Dedifferentiated amniotic fluid mesenchymal stem cell (primary cell): ENCODE measurements at regions not wholly inside any gene's neighbourhood (a gene's known extent, or its start where the extent isn't known, plus 50 kb on each side); places are given as distances from the start of the nearest gene placed in this dataset.
"Not testable (repeated sequence)": the region's sequence is repeated elsewhere in the genome, so short reads cannot be mapped to it uniquely, and the experiment has no call there.

Experiments used
- DNase-seq: peaks from one replicate; pipeline ENCODE4 v3.0.0-alpha.2; 2016; ENCODE audit errors: extremely low spot score

GRCh38 chr2:34201099-34201498 lies 602.0 kb upstream of the FAM98A start:
- DNase-seq = no peak

DNA sequence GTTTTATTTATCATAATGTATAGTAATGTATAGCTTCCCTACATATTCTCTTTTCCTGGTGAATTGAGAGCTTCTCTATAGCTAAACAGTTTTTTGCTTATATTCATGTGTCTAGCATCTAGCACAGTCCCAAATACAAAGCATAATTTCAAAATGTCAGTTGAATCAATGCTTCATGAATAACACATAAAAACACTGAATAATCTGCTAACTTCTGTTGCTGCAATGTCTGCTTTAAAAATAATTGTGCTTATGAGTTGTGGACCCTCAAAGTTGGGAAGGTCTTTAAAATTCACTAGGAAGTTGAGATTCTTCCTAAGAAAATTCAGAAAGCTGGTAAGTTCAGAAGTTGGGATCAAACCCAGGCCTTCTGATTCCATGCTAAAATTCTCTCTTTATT lies 600.9 kb upstream of the FAM98A start:
- DNase-seq = no peak

GRCh38 chr2:34193164-34193563 lies 594.1 kb upstream of the FAM98A start:
- DNase-seq = no peak

DNA sequence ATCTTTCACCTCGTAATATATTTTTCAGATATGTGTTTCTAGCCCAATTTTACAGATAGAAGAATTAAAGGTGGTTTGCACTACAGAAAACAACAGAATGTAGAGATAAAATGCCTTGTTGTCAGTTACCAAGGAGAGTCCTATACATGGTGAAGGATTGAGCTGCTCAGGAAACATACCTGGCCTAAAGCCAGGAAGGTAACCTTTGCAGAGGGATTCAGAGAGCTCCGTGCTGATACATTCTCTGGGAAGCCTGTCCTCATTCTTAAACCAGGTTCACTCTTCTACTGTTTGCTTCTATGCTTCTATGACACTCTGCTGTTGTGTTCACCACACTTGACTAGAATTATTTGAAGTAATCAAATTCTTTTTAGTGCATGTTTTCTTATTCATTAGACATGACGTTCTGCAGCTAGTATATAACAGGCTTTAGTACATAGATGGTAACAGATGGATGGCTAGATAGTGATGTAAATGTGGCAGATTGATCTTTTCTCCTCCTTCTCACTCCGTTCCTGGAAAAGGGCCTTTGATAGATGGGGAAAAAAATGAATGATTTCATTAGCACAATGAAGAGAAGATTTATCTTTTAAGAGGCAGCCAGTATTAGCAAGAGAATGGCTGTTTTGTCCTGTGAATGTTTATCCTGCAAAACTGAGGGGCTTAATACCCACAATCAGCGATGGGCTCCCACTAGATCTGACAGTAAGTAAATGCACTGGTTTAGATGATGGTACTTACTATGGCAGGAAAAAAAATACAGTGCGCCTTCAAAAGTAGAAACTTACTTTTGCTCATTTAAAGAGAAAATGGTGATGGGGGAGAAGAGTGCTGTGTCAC lies 589.6 kb upstream of the FAM98A start:
- DNase-seq = no peak

DNA sequence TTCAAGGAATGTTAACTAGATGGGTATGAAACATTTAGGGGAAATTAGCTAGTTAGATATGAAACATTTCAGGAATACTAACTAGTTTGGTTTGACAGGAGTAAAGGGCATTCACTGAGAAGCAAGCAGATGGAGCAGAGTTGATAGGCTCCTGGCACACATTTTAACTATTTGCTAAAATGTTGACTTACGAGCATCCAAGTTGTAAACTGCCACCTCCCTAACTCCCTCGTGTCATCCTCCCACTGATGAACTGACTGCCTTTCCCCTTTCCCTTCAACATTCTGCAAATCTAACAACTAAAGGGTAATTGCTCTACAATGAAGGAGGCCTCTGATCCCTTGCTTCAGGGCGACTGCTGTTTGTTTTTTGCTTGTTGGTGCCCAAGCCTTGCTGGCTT lies 580.4 kb upstream of the FAM98A start:
- no peak for DNase-seq

GRCh38 chr2:34178482-34178881 lies 579.4 kb upstream of the FAM98A start:
- DNase-seq = no peak

DNA sequence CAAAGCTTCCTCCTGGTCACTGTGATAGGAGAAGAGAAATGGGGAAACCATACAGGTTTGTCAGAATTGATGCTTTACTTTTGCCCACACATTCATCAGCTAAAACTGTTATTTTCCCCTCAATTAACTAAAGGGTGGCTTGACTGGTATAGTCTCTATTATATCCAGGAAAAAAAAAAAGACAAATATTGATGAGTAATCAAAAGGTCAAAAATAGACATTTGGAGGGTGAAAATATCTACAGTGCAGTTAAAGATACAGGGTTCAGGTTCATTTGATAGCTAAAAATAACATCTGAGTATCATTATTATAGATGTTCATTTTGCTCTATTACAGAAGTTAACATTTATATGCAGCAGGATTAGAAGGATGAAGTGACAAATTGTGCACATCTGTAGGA lies 577.6 kb upstream of the FAM98A start:
- DNase-seq = no peak

- no peak for DNase-seq
Observed at GRCh38 chr2:34174506-34174905, 575.4 kb upstream of the FAM98A start.

DNA sequence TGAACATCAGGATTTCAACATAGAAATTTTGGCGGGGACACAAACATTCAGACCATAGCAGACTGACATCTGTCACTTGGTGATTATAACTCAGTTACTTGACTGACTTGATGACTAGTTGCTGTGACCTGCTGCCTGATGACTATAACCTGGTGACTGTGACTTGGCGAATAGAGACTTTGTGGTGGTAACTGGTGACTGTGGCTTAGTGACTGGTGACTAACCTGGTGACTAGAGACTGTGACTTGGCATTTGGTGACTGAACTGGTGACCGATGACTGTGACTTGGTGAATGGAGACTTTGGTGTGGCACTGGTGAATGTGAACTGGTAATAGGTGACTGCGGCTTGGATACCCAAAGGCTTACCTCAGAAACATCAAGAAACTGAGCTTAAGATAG lies 563.1 kb upstream of the FAM98A start:
- no peak for DNase-seq

DNA sequence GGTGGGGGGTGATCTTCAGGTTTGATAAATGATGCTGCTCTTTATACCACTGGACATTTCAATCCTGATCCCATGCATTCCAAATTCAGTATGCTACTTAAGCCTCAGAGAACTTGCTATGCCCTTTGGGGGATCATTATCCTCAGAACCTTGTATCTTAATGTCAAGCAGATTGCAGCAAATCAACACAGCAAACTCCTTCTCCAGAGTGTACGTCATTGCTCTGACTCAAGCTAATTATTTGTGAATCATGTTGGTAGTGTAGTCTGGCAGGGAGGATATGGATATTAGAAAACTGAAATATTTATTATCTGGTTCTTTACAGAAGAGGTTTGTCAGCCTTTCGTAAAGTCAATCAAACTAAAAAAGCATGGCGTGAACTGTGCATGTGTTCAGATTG lies 562.5 kb upstream of the FAM98A start:
- DNase-seq = no peak

- no peak for DNase-seq
Observed at GRCh38 chr2:34159901-34160300, 560.8 kb upstream of the FAM98A start.

DNA sequence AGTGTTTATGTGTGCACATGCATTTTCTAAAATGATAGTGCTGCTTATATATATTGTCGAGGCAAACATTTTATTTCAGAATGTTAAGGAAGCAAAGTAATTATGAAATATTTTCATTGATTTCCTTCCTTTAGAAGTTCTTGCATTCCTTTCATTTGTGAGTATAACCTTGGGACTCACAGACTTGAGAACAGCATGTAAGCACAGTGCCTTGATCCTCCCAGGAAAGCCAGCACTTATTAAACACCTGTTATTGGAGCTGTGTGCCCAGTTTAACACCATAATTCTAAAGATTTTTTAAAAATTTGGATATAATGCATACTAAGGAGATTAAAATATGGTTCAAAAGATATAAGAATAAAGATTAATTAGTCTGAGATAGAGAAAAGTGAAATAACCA lies 554.4 kb upstream of the FAM98A start:
- no peak for DNase-seq

DNA sequence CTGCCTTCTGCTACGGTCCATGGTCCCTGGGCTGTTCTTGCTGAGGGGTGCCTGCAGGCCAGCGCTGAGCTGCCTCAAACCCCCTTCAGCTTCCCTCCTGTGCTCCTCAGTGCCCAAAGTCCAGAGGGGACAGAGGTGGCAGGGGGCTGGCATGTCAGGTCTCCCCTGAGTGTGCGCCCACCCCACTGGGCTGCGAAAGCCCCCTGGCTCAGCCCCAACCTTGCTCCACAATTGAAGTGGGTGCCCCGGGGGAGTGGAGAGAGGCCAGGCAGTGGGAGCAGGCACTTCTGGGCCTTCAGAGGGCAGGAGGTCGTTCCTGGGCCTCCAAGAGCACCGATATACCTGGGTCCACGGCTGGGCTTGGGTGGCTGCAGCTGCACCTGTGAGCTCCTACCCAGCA lies 548.7 kb upstream of the FAM98A start:
- no peak for DNase-seq

GRCh38 chr2:34143149-34143548 lies 544.0 kb upstream of the FAM98A start:
- no peak for DNase-seq

GRCh38 chr2:34142531-34143008 lies 543.5 kb upstream of the FAM98A start:
- not testable (repeated sequence) for DNase-seq

- not testable (repeated sequence) for DNase-seq
Observed at GRCh38 chr2:34133065-34133464, 534.0 kb upstream of the FAM98A start.

DNA sequence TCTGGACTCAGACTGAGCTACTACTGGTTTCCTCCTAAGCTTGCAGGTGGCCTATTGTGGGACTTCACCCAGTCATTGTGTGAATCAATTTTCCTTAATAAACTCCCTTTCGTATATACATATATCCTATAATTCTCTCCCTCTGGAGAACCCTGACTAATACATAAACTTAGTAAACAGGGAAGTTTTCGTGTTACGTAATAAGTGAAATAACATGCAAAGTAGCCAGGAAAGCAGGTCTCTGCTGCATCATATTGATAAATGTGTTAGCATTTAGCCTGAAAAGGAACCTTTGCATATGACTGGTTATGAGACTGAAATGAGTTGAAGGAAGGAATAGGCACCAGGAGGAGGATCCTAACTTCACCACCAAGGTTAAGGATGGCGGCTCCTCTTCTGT lies 527.2 kb upstream of the FAM98A start:
- DNase-seq = no peak

GRCh38 chr2:34123996-34124785 lies 525.1 kb upstream of the FAM98A start:
- DNase-seq = no peak

DNA sequence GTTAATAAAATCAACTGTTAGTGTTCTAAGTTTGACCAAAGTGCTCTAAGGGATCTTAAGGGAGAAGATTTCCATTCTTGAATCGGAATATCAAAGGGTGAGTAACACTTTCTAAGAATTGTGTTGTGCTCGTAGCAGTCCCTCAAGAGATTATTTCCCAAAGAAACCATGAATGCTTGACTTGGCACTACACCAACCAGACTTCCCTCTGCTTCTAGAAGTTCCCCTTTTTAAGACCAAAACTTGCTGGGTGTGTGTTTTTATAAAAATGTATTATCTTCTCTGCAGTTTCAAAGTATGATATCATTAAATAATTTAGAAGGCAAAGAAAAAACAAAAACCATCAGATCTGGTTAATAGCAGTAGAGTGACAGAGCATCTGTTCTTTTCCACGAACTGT lies 522.0 kb upstream of the FAM98A start:
- DNase-seq = no peak

DNA sequence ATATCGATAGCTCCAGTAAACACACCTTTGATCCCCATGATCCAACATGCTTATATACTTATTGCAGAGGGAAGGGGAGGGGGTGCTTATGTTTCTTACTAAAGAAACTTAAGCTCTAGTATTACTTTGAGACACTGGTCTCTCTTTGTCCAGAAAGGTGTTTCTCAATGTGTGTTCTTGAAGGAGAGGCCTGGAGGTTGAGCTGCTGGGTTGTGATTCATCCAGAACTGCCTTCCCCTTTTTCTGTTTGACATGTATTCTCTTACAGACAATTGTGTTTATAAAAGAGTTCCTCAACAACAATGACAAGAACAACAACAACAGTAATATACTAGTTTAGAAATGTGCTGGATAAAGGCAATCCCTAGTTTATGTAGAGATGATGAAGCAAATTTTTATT lies 516.0 kb upstream of the FAM98A start:
- no peak for DNase-seq

- no peak for DNase-seq
Observed at GRCh38 chr2:34112161-34112560, 513.1 kb upstream of the FAM98A start.

DNA sequence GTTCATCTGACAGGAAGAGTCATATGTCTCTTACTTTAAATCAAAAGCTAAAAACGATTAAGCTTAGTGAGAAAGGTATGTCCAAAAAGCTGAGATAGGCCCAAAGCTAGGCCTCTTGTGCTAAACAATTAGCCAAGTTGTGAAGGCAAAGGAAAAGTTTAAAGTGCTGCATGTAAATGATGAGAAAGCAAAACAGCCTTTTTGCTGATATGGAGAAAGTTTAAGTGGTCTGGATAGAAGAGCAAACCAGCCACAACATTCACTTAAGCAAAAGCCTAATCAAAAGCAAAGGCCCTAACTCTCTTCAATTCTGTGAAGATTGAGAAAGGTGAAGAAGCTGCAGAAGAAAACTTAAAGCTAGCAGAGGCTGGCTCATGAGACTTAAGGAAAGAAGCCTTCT lies 511.3 kb upstream of the FAM98A start:
- no peak for DNase-seq

DNA sequence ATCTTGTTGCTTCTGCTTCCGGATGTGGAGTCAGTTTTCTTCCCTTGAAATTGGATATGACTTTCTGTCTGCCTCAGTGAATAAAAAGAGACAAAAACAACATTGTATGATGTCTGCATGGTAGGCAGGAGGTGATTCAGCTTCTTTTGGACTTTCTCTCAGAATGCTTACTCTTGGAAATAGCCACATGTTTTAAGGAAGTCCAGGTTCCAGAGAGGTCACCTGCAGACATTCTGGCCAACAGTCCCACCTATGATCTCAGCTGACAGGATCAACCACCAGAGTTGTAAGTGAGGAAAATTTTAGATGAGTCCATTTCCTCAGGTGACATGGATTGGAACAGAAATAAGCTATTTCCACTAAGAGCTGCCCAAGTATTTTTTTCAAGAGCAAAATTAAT lies 508.7 kb upstream of the FAM98A start:
- no peak for DNase-seq
